Loucy (cell line): ENCODE measurements at regions not wholly inside any gene's neighbourhood (a gene's known extent, or its start where the extent isn't known, plus 50 kb on each side); places are given as distances from the start of the nearest gene placed in this dataset.

Experiments used
- CTCF ChIP-seq: fragments of 200-600 bp; sonication (generic); conservative IDR thresholded peaks from 2 replicates; pipeline ENCODE4 v1.5.1; 2014; ENCODE audit warnings: mild to moderate bottlenecking, antibody characterized with exemption, low read length
- EZH2phosphoT487 ChIP-seq: fragments of 200-600 bp; IDR thresholded peaks from 2 replicates; pipeline ENCODE4 v1.6.1; 2018; ENCODE audit warnings: antibody characterized with exemption, mild to moderate bottlenecking, moderate library complexity, borderline replicate concordance

- no peak for TF ChIP-seq CTCF
- TF ChIP-seq EZH2phosphoT487, result no peak
Measured at GRCh38 chr11:22006901-22007300, 186.0 kb upstream of the ANO5 start.
